ENCODE measurements at regions not wholly inside any gene's neighbourhood (a gene's known extent, or its start where the extent isn't known, plus 50 kb on each side); places are given as distances from the start of the nearest gene placed in this dataset.

DNA sequence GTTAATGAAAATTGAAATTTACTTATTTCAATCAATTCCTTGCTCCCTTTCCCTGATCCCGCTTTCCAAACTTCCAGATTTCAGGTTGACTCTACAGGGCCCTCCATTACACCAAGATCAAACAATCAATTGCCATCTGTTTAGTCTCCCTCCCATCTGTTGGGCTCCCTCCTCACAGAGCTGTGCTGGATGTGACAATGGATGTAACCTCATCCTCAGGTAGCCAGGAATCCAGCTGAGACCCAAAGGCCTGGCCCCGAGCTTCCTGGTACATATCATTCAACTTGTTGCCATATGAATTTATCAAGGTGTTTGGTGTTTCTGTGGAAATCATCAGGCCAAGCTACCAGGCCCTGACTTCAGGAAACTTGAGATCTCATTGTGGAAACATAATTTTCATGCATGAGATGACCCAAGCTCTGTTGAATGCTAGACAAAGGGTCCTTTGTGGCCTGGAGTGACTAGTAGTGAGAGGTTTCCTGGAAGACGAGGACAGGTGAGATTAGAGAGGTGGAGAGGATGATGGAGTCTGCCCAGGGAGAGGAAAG is 148.6 kb upstream of the PDE1C start:
- H3K27me3 ChIP-seq (replicated peaks in 2 of 5; ENCODE audit: control insufficient read depth in 4 of 5, insufficient read depth in 5 of 5, low read length in 4 of 5) = peaks cover 0 to 7% (median 0%) of the 10 kb centered on the region in 5 experiments
- ChIA-PET CTCF (interaction anchor here (0.7 to 1.5 kb wide), 4 partner anchors 9 to 139 kb away, joined by 3 to 4 read pairs (median 3); no protein-coding TSS in a partner anchor), POLR2A (no interaction called here)
- no CpG with 5 or more reads among the region's 3 CpGs for WGBS (ENCODE audit: insufficient coverage)
- no peak overlapping the region for H3K4me3 ChIP-seq (ENCODE audit: control insufficient read depth in 1 of 7, extremely low read depth in 1 of 7, insufficient read depth in 4 of 7, low read depth in 2 of 7, low read length in 6 of 7)
- H3K9me3 ChIP-seq (ENCODE audit: control extremely low read depth in 1 of 5, control insufficient read depth in 4 of 5, insufficient read depth in 2 of 5, low read depth in 1 of 5, low read length in 4 of 5) = no peaks in the 10 kb centered on the region
- no peaks in the 10 kb centered on the region for H3K36me3 ChIP-seq (ENCODE audit: control insufficient read depth in 4 of 4, insufficient read depth in 4 of 4, low read length in 3 of 4)
- no peak for DNase-seq
- H3K27ac ChIP-seq (ENCODE audit: insufficient read depth in 1 of 2, low read depth in 1 of 2, low read length in 2 of 2, poor library complexity in 1 of 2, severe bottlenecking in 2 of 2) = no peak overlapping the region
- no peaks in the 10 kb centered on the region for H3K4me1 ChIP-seq (ENCODE audit: control extremely low read depth in 1 of 4, control insufficient read depth in 4 of 4, insufficient read depth in 4 of 4, low read length in 3 of 4)

DNA sequence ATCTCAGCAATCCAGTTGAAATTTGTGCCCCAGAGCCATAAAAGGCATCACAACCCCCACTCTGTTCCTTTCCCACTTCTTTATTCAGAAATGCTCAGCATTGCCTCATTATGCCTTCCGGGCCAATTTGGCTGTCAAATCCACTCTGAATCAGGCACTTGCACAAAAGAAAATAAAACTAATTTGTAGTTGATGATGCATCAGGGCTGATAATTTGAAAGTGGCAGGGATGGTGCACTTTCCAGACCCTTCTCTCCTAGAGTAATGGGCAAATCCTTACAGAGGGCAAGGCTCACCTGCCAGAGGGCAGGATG is 147.9 kb upstream of the PDE1C start:
- CTCF ChIA-PET = interaction anchor here (1.0 to 1.3 kb wide), 2 partner anchors 125 to 137 kb away, joined by 3 to 4 read pairs; no protein-coding TSS in a partner anchor
- Histone ChIP-seq H3K4me3 (ENCODE audit: control insufficient read depth in 1 of 7, extremely low read depth in 1 of 7, insufficient read depth in 4 of 7, low read depth in 2 of 7, low read length in 6 of 7) (no peak overlapping the region), H3K9me3 (ENCODE audit: control extremely low read depth in 1 of 5, control insufficient read depth in 4 of 5, insufficient read depth in 2 of 5, low read depth in 1 of 5, low read length in 4 of 5) (no peaks in the 10 kb centered on the region), H3K4me1 (ENCODE audit: control extremely low read depth in 1 of 4, control insufficient read depth in 4 of 4, insufficient read depth in 4 of 4, low read length in 3 of 4) (no peaks in the 10 kb centered on the region), H3K27ac (ENCODE audit: insufficient read depth in 1 of 2, low read depth in 1 of 2, low read length in 2 of 2, poor library complexity in 1 of 2, severe bottlenecking in 2 of 2) (no peak overlapping the region), H3K27me3 (replicated peaks in 2 of 5; ENCODE audit: control insufficient read depth in 4 of 5, insufficient read depth in 5 of 5, low read length in 4 of 5) (peaks cover 0 to 8% (median 0%) of the 10 kb centered on the region in 5 experiments), H3K36me3 (ENCODE audit: control insufficient read depth in 4 of 4, insufficient read depth in 4 of 4, low read length in 3 of 4) (no peaks in the 10 kb centered on the region)
- POLR2A ChIA-PET = no interaction called here
- DNase-seq = no peak
- no CpG with 5 or more reads among the region's 1 CpG for WGBS (ENCODE audit: insufficient coverage)

DNA sequence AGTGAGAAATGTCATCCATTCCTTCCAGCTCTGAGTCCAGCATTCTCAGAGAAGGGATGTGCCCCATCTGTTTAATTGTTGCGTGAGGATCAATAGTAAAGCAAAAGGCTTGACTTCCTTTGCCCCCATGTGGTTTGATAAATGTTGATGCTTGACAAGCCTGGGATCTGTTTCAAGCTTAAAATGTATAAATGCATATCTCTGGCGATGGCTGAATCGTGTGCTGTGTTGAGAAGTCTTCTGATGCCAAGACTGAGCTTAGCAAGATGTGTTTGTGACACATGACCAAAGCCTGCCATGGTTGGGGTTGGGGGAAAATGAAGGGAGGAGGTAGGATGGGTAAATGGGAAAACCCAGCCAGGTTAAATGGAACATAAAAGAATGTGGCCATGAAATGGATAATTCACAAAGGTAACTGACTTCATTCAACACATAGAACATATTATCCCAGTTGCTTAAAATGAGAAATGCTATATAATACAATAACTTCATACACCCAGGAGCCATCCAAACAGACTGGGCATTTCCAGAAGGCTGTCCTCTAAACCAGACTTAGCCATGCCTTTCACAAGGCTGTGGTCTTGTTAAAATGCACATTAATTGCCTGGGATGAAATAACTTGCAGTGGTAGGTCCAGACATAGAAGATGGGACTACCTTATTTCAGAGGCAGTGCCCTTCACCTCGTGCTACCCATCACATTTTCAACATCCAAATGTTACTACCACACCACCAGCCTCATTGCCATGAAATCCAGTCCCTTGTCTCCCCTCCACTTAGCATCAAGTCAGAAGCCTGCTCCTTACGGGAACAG is 147.3 kb upstream of the PDE1C start:
- H3K4me1 ChIP-seq (ENCODE audit: control extremely low read depth in 1 of 4, control insufficient read depth in 4 of 4, insufficient read depth in 4 of 4, low read length in 3 of 4) = no peaks in the 10 kb centered on the region
- DNase-seq = no peak
- ChIA-PET POLR2A (no interaction called here), CTCF (interaction anchor here (0.8 to 3.3 kb wide), 8 partner anchors 8 to 140 kb away, joined by 3 to 16 read pairs (median 3); no protein-coding TSS in a partner anchor)
- peaks cover 0 to 8% (median 0%) of the 10 kb centered on the region in 5 experiments for H3K27me3 ChIP-seq (replicated peaks in 2 of 5; ENCODE audit: control insufficient read depth in 4 of 5, insufficient read depth in 5 of 5, low read length in 4 of 5)
- no peak overlapping the region for H3K4me3 ChIP-seq (ENCODE audit: control insufficient read depth in 1 of 7, extremely low read depth in 1 of 7, insufficient read depth in 4 of 7, low read depth in 2 of 7, low read length in 6 of 7)
- no peaks in the 10 kb centered on the region for H3K36me3 ChIP-seq (ENCODE audit: control insufficient read depth in 4 of 4, insufficient read depth in 4 of 4, low read length in 3 of 4)
- no peaks in the 10 kb centered on the region for H3K9me3 ChIP-seq (ENCODE audit: control extremely low read depth in 1 of 5, control insufficient read depth in 4 of 5, insufficient read depth in 2 of 5, low read depth in 1 of 5, low read length in 4 of 5)
- 89% methylated on average over 2 of the region's 5 CpGs for WGBS (ENCODE audit: insufficient coverage)
- H3K27ac ChIP-seq (ENCODE audit: insufficient read depth in 1 of 2, low read depth in 1 of 2, low read length in 2 of 2, poor library complexity in 1 of 2, severe bottlenecking in 2 of 2) = no peak overlapping the region

DNA sequence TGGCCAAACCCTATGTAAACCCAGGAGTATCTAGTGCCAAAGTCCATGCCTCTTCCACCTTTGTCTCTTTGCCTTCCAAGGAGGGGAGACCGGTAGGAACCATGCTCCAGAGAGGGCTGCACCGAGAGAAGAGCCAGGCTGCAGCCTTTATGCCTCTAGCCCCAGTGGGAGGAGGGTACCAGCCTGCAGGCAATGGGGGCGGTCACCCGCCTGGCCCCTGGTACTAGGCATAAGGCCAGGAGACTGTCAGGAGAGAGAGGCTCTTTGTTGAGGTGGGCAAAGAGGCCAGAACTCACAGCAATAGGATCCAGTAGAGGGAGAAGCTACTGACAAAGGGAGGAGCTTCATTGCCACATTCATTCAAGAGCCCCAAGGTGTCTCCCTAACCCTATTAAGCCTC is 146.6 kb upstream of the PDE1C start:
- POLR2A ChIA-PET = no interaction called here
- H3K4me1 ChIP-seq (ENCODE audit: control extremely low read depth in 1 of 4, control insufficient read depth in 4 of 4, insufficient read depth in 4 of 4, low read length in 3 of 4) = no peaks in the 10 kb centered on the region
- H3K27me3 ChIP-seq (replicated peaks in 2 of 5; ENCODE audit: control insufficient read depth in 4 of 5, insufficient read depth in 5 of 5, low read length in 4 of 5) = peaks cover 0 to 8% (median 0%) of the 10 kb centered on the region in 5 experiments
- 100% methylated on average over 4 of the region's 4 CpGs for WGBS (ENCODE audit: insufficient coverage)
- peak in 2 of 3 donors; percentile 29 to 31 for DNase-seq
- CTCF ChIA-PET = interaction anchor here (0.7 to 3.3 kb wide), 9 partner anchors 9 to 210 kb away, joined by 3 to 16 read pairs (median 3); no protein-coding TSS in a partner anchor
- no peaks in the 10 kb centered on the region for H3K36me3 ChIP-seq (ENCODE audit: control insufficient read depth in 4 of 4, insufficient read depth in 4 of 4, low read length in 3 of 4)
- H3K4me3 ChIP-seq (ENCODE audit: control insufficient read depth in 1 of 7, extremely low read depth in 1 of 7, insufficient read depth in 4 of 7, low read depth in 2 of 7, low read length in 6 of 7) = no peak overlapping the region
- no peaks in the 10 kb centered on the region for H3K9me3 ChIP-seq (ENCODE audit: control extremely low read depth in 1 of 5, control insufficient read depth in 4 of 5, insufficient read depth in 2 of 5, low read depth in 1 of 5, low read length in 4 of 5)
- H3K27ac ChIP-seq (ENCODE audit: insufficient read depth in 1 of 2, low read depth in 1 of 2, low read length in 2 of 2, poor library complexity in 1 of 2, severe bottlenecking in 2 of 2) = no peak overlapping the region

DNA sequence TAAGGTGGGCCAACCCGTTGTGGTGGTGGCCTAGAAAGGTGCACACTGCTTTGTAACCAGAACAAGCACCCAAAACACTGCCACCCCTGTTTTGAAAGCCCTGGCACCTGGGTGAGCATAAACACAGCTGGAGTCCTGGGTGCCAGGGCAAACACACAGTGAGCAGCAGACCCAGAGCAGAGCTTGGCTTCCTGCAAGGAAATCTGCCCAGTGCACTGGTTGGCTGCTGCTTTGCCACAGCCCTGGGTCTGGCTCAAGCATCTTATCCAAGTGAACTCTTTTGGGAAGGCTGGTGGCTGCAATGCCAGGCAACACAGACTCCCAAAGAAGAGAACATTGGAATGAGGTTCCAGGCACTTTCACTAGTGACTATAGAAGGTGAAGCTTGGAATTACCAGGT is 145.5 kb upstream of the PDE1C start:
- no peak overlapping the region for H3K4me3 ChIP-seq (ENCODE audit: control insufficient read depth in 1 of 7, extremely low read depth in 1 of 7, insufficient read depth in 4 of 7, low read depth in 2 of 7, low read length in 6 of 7)
- ChIA-PET CTCF (interaction anchor here (0.7 to 3.3 kb wide), 8 partner anchors 11 to 142 kb away, joined by 3 to 16 read pairs (median 4); no protein-coding TSS in a partner anchor), POLR2A (no interaction called here)

DNA sequence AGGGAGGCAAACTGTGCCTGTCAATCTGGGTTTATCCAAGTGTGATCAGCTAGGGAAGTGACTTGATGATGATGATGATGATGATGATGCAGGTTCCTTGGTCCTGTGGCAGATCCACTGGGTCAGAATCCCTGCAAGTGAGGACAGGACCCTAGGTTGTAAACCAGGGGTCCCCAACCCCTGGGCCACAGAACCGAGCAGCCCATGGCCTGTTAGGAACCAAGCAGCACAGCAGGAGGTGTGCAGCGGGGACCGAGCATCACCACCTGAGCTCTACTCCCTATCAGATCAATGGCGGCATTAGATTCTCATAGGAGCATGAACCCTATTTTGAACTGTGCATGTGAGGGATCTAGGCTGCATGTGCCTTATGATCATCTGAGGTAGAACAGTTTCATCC is 144.7 kb upstream of the PDE1C start:
- DNase-seq = no peak
- 100% methylated on average over 2 of the region's 4 CpGs for WGBS (ENCODE audit: insufficient coverage)
- Histone ChIP-seq H3K9me3 (ENCODE audit: control extremely low read depth in 1 of 5, control insufficient read depth in 4 of 5, insufficient read depth in 2 of 5, low read depth in 1 of 5, low read length in 4 of 5) (no peaks in the 10 kb centered on the region), H3K27me3 (replicated peaks in 2 of 5; ENCODE audit: control insufficient read depth in 4 of 5, insufficient read depth in 5 of 5, low read length in 4 of 5) (peaks cover 0 to 8% (median 0%) of the 10 kb centered on the region in 5 experiments), H3K4me1 (ENCODE audit: control extremely low read depth in 1 of 4, control insufficient read depth in 4 of 4, insufficient read depth in 4 of 4, low read length in 3 of 4) (no peaks in the 10 kb centered on the region), H3K27ac (ENCODE audit: insufficient read depth in 1 of 2, low read depth in 1 of 2, low read length in 2 of 2, poor library complexity in 1 of 2, severe bottlenecking in 2 of 2) (no peak overlapping the region), H3K4me3 (ENCODE audit: control insufficient read depth in 1 of 7, extremely low read depth in 1 of 7, insufficient read depth in 4 of 7, low read depth in 2 of 7, low read length in 6 of 7) (no peak overlapping the region), H3K36me3 (ENCODE audit: control insufficient read depth in 4 of 4, insufficient read depth in 4 of 4, low read length in 3 of 4) (no peaks in the 10 kb centered on the region)
- ChIA-PET CTCF (interaction anchor here (1.6 to 3.3 kb wide), 2 partner anchors 16 to 143 kb away, joined by 3 to 10 read pairs; no protein-coding TSS in a partner anchor), POLR2A (no interaction called here)

More for the DNA sequence above, 145.5 kb upstream of the PDE1C start:
- H3K36me3 ChIP-seq (ENCODE audit: control insufficient read depth in 4 of 4, insufficient read depth in 4 of 4, low read length in 3 of 4) = no peaks in the 10 kb centered on the region
- no peak overlapping the region for H3K27ac ChIP-seq (ENCODE audit: insufficient read depth in 1 of 2, low read depth in 1 of 2, low read length in 2 of 2, poor library complexity in 1 of 2, severe bottlenecking in 2 of 2)
- DNase-seq = no peak
- WGBS (ENCODE audit: insufficient coverage) = 80% methylated on average over 1 of the region's 1 CpG
- no peaks in the 10 kb centered on the region for H3K4me1 ChIP-seq (ENCODE audit: control extremely low read depth in 1 of 4, control insufficient read depth in 4 of 4, insufficient read depth in 4 of 4, low read length in 3 of 4)
- H3K27me3 ChIP-seq (replicated peaks in 2 of 5; ENCODE audit: control insufficient read depth in 4 of 5, insufficient read depth in 5 of 5, low read length in 4 of 5) = peaks cover 0 to 8% (median 0%) of the 10 kb centered on the region in 5 experiments
- H3K9me3 ChIP-seq (ENCODE audit: control extremely low read depth in 1 of 5, control insufficient read depth in 4 of 5, insufficient read depth in 2 of 5, low read depth in 1 of 5, low read length in 4 of 5) = no peaks in the 10 kb centered on the region

DNA sequence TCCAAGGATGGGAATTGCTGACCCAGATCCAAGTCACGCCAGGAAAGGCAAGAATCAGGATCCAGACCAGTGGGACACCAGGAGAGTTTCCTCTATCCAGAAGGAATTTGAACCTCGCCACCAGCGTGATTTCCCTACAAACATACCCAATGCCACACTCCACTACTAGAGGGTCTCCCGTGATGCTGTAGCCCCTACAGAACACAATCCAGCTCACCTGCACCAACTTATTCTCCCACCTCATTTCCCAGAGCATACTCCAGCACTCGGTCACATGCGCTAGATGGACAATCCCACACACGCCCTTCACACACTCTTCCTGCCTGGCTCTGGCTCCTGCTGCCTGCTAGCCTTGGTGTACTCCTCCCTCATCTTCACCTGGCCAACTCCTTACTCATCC is 142.1 kb upstream of the PDE1C start:
- Histone ChIP-seq H3K4me1 (ENCODE audit: control extremely low read depth in 1 of 4, control insufficient read depth in 4 of 4, insufficient read depth in 4 of 4, low read length in 3 of 4) (no peaks in the 10 kb centered on the region), H3K27ac (ENCODE audit: insufficient read depth in 1 of 2, low read depth in 1 of 2, low read length in 2 of 2, poor library complexity in 1 of 2, severe bottlenecking in 2 of 2) (no peak overlapping the region), H3K27me3 (replicated peaks in 2 of 5; ENCODE audit: control insufficient read depth in 4 of 5, insufficient read depth in 5 of 5, low read length in 4 of 5) (peaks cover 0 to 8% (median 0%) of the 10 kb centered on the region in 5 experiments), H3K9me3 (ENCODE audit: control extremely low read depth in 1 of 5, control insufficient read depth in 4 of 5, insufficient read depth in 2 of 5, low read depth in 1 of 5, low read length in 4 of 5) (no peaks in the 10 kb centered on the region), H3K36me3 (ENCODE audit: control insufficient read depth in 4 of 4, insufficient read depth in 4 of 4, low read length in 3 of 4) (no peaks in the 10 kb centered on the region), H3K4me3 (ENCODE audit: control insufficient read depth in 1 of 7, extremely low read depth in 1 of 7, insufficient read depth in 4 of 7, low read depth in 2 of 7, low read length in 6 of 7) (no peak overlapping the region)
- 94% methylated on average over 7 of the region's 7 CpGs for WGBS (ENCODE audit: insufficient coverage)
- ChIA-PET POLR2A (no interaction called here), CTCF (interaction anchor here (0.8 to 5.7 kb wide), 9 partner anchors 10 to 267 kb away, joined by 3 to 82 read pairs (median 23); no protein-coding TSS in a partner anchor)
- no peak for DNase-seq

Data from common myeloid progenitor, CD34-positive (primary cell).